ENCODE measurements at regions not wholly inside any gene's neighbourhood (a gene's known extent, or its start where the extent isn't known, plus 50 kb on each side); places are given as distances from the start of the nearest gene placed in this dataset.

GRCh38 chr1:173409613-173410012 lies 67.5 kb upstream of the PRDX6 start:
- H3K4me3 ChIP-seq (ENCODE audit: low read depth, low read length), result no peak overlapping the region
- TF ChIP-seq CTCF (conservative IDR thresholded peaks at IDR 0.05; ENCODE audit: low read depth, low read length), result no peak
- DNase-seq (ENCODE audit: low read depth), result peak; percentile 92

GRCh38 chr1:173410133-173410793 lies 66.9 kb upstream of the PRDX6 start:
- DNase-seq (ENCODE audit: low read depth), result peak; percentile 78
- TF ChIP-seq CTCF (conservative IDR thresholded peaks at IDR 0.05; ENCODE audit: low read depth, low read length), result no peak
- no peak overlapping the region for H3K4me3 ChIP-seq (ENCODE audit: low read depth, low read length)

GRCh38 chr1:173410794-173411236 lies 66.3 kb upstream of the PRDX6 start:
- H3K4me3 ChIP-seq (ENCODE audit: low read depth, low read length), result no peak overlapping the region
- DNase-seq (ENCODE audit: low read depth), result no peak
- TF ChIP-seq CTCF (conservative IDR thresholded peaks at IDR 0.05; ENCODE audit: low read depth, low read length), result no peak

- TF ChIP-seq CTCF (conservative IDR thresholded peaks at IDR 0.05; ENCODE audit: low read depth, low read length), result no peak
- no peak overlapping the region for H3K4me3 ChIP-seq (ENCODE audit: low read depth, low read length)
- peak; percentile 84 for DNase-seq (ENCODE audit: low read depth)
These were observed 65.0 kb upstream of the PRDX6 start for GRCh38 chr1:173411835-173412742.

GRCh38 chr1:173413271-173413707 lies 63.8 kb upstream of the PRDX6 start:
- no peak overlapping the region for H3K4me3 ChIP-seq (ENCODE audit: low read depth, low read length)
- DNase-seq (ENCODE audit: low read depth), result no peak
- TF ChIP-seq CTCF (conservative IDR thresholded peaks at IDR 0.05; ENCODE audit: low read depth, low read length), result no peak

- no peak for DNase-seq (ENCODE audit: low read depth)
- no peak overlapping the region for H3K4me3 ChIP-seq (ENCODE audit: low read depth, low read length)
- TF ChIP-seq CTCF (conservative IDR thresholded peaks at IDR 0.05; ENCODE audit: low read depth, low read length), result no peak
These were observed 63.0 kb upstream of the PRDX6 start for GRCh38 chr1:173414136-173414535.
